Prostate gland (tissue), 2 donors: ENCODE measurements at regions not wholly inside any gene's neighbourhood (a gene's known extent, or its start where the extent isn't known, plus 50 kb on each side); places are given as distances from the start of the nearest gene placed in this dataset.

ENCODE experiments used
- DNase-seq: peaks from one replicate; pipeline ENCODE4 v3.0.0-alpha.2; 2019; ENCODE audit warnings: low spot score
- H3K27ac ChIP-seq, 2 donors: fragments of 200-600 bp; sonication (generic); 2 replicates each; pipeline ENCODE4 v1.5.1; 2017 to 2019
- H3K27me3 ChIP-seq: fragments of 200-600 bp; sonication (generic); replicated peaks from 2 replicates; pipeline ENCODE4 v1.5.1; 2019; ENCODE audit not compliant: insufficient read depth
- H3K36me3 ChIP-seq, 2 donors: fragments of 200-600 bp; sonication (generic); 1 replicate in 1 of 2; 2 replicates in 1 of 2; pipeline versions ENCODE4 v1.5.1 to v1.8.1; 2017 to 2019
- H3K4me1 ChIP-seq: fragments of 200-600 bp; sonication (generic); replicated peaks from 2 replicates; pipeline ENCODE4 v1.5.1; 2019
- H3K4me3 ChIP-seq, 2 donors: fragments of 200-600 bp; sonication (generic); 2 replicates each; pipeline ENCODE4 v1.5.1; 2017 to 2019
- H3K9me3 ChIP-seq: fragments of 200-600 bp; sonication (generic); 2 replicates; pipeline ENCODE4 v1.5.1; 2017
- POLR2A ChIP-seq: fragments of 450-650 bp; IDR thresholded peaks from one replicate; pipeline ENCODE4 v1.6.1; 2016; ENCODE audit warnings: antibody characterized with exemption, mild to moderate bottlenecking
- POLR2AphosphoS5 ChIP-seq: sonication (generic); formaldehyde crosslinking; IDR thresholded peaks from one replicate; pipeline ENCODE4 v1.6.1; 2017; ENCODE audit warnings: antibody characterized with exemption
- WGBS: methylation state at CpG from one replicate; pipeline ENCODE4 v1.1.5; 2018; 5-methylcytosine and 5-hydroxymethylcytosine counted together
- intact Hi-C: fragments of 100-400 bp; cut with DNase I; formaldehyde crosslinking; loops from one replicate; pipeline ENCODE4 v1.14.2; 2022
- TF ChIP-seq, protein P1 (sequence below), 4 experiments: fragments of 200-600 bp in 2 of 4; fragments of 450-650 bp in 2 of 4; sonication (generic) in 2 of 4; IDR thresholded peaks; 1 replicate in 3 of 4; 2 replicates in 1 of 4; pipeline ENCODE4 v1.5.1; 2016 to 2019; ENCODE audit warnings: antibody characterized with exemption in 4 of 4, mild to moderate bottlenecking in 2 of 4, moderate library complexity in 2 of 4

DNA sequence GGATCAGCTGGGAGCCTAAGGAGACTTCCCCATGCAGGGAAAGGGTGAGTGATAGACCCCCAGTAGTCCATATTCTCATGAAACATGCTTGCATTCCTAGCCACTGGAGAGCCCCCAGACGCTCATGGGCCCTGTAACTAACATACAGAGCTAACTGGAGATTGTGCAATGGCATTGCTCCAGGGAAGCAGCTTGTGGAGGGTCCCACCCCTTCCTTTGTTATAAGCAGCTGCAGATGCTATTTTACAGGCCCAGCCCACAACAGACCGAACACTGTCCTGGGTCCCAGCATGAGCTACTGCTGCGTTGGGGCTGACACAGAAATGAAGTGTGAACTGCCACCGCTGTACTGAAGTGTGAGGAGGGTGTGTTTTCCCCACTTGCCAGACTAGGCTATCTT, 1465.7 kb upstream of the DIAPH2 start:
- no peak for DNase-seq
- no peak for TF ChIP-seq POLR2AphosphoS5
- TF ChIP-seq POLR2A, result no peak
- TF ChIP-seq, protein P1, sequence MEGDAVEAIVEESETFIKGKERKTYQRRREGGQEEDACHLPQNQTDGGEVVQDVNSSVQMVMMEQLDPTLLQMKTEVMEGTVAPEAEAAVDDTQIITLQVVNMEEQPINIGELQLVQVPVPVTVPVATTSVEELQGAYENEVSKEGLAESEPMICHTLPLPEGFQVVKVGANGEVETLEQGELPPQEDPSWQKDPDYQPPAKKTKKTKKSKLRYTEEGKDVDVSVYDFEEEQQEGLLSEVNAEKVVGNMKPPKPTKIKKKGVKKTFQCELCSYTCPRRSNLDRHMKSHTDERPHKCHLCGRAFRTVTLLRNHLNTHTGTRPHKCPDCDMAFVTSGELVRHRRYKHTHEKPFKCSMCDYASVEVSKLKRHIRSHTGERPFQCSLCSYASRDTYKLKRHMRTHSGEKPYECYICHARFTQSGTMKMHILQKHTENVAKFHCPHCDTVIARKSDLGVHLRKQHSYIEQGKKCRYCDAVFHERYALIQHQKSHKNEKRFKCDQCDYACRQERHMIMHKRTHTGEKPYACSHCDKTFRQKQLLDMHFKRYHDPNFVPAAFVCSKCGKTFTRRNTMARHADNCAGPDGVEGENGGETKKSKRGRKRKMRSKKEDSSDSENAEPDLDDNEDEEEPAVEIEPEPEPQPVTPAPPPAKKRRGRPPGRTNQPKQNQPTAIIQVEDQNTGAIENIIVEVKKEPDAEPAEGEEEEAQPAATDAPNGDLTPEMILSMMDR (IDR thresholded peaks at IDR 0.05), result no peak
- intact Hi-C loops, result no loop called here

DNA sequence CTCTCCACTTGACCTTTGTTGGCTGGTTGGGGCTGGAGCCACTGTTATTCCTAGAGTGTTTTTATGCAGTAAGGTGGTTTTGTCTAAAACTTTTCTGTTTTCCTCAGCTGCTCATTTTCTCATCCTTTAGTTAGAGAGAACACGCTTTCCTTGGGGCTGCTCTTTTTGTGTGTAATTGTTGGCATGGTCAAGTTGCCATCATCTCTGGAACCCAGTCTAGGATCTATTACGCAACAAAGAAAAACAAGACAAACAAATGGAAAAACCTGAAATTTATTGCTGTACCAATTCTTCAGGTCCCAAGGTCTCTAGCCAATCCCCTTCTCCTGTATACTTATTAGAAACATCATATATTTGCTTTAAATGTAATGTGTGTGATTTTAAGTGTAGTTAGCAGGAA, 1436.3 kb upstream of the DIAPH2 start:
- intact Hi-C loops, result no loop called here
- no peaks in the 10 kb centered on the region for H3K36me3 ChIP-seq
- H3K4me3 ChIP-seq, result no peak overlapping the region
- no peak overlapping the region for H3K27ac ChIP-seq
- H3K9me3 ChIP-seq, result no peaks in the 10 kb centered on the region
- H3K4me1 ChIP-seq, result no peaks in the 10 kb centered on the region
- H3K27me3 ChIP-seq, result no peaks in the 10 kb centered on the region
- WGBS, result 94% methylated on average over 2 of the region's 2 CpGs
- TF ChIP-seq POLR2AphosphoS5 (no peak), POLR2A (no peak)
- TF ChIP-seq, protein P1 (IDR thresholded peaks at IDR 0.05), result no peak
- DNase-seq, result no peak

More for the DNA sequence above, 1465.7 kb upstream of the DIAPH2 start:
- Histone ChIP-seq H3K27me3 (no peaks in the 10 kb centered on the region), H3K36me3 (no peaks in the 10 kb centered on the region), H3K4me3 (no peak overlapping the region), H3K9me3 (no peaks in the 10 kb centered on the region), H3K27ac (no peak overlapping the region), H3K4me1 (no peaks in the 10 kb centered on the region)
- 32% methylated on average over 4 of the region's 4 CpGs for WGBS

DNA sequence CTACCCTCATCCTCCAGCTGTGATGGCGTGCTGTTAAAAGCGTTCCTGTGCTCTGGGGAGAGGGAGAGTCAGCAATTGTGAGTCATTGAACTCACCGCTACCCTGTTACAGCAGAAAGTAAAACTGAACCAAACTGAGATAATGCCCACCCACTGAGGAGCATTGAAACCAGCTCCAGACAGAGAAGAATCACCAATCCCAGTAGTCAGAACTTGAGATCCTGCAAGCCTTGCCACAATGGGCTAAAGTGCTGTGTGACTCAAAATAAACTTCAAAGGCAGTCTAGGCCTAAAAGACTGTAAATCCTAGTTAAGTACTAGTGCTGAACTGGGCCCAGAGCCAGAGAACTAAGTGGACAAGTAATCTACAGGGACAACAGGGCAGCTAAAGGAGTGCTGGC, 1394.2 kb upstream of the DIAPH2 start:
- Histone ChIP-seq H3K27ac (no peak overlapping the region), H3K4me1 (no peaks in the 10 kb centered on the region), H3K4me3 (no peak overlapping the region), H3K27me3 (no peaks in the 10 kb centered on the region), H3K36me3 (no peaks in the 10 kb centered on the region), H3K9me3 (no peaks in the 10 kb centered on the region)
- no peak for DNase-seq
- TF ChIP-seq POLR2AphosphoS5, result no peak
- TF ChIP-seq POLR2A, result no peak
- TF ChIP-seq, protein P1 (IDR thresholded peaks at IDR 0.05), result no peak
- intact Hi-C loops, result no loop called here
- WGBS, result 77% methylated on average over 3 of the region's 3 CpGs

DNA sequence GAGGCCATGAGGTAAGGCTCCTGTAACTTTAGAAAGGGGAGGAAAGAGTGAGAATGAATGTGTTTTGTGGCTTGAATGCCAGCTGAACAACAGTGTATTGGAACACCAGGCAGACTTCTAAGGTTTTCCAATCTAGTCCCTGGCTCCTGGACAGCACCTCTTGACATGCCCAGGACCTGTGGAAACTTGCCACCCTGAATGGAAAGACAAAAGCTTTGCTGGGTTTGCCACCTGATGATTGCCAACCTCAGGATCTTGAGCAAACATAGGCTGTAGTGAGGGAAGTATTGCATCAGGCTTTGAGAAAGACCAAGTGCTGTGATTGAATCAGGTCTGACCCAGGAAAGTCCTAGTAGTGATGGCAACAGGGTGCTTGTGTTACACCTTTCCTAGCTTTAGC, 1393.1 kb upstream of the DIAPH2 start:
- TF ChIP-seq POLR2A (no peak), POLR2AphosphoS5 (no peak)
- TF ChIP-seq, protein P1 (IDR thresholded peaks at IDR 0.05), result no peak
- Histone ChIP-seq H3K4me1 (no peaks in the 10 kb centered on the region), H3K27me3 (no peaks in the 10 kb centered on the region), H3K9me3 (no peaks in the 10 kb centered on the region), H3K36me3 (no peaks in the 10 kb centered on the region), H3K4me3 (no peak overlapping the region), H3K27ac (no peak overlapping the region)
- intact Hi-C loops, result no loop called here
- no peak for DNase-seq

DNA sequence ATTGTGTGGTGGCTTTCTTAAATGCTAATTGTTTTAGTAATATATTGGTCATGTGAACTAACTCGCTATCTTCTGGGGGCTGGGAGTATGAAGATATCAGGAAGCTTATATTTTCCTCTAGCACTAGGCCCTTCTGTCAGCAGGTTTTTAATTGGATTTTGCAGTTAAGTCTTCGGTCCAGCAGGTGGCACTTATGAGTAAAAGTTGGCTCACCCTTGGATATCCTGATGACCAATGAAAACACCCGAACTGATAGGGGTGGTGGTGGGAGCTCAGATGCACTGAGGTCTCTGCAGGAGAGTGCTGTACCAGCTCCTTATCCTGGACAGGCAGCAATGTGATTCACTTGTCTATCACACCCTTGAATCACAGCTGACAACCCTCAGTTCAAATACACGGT, 1365.8 kb upstream of the DIAPH2 start:
- DNase-seq, result no peak
- no peak overlapping the region for H3K27ac ChIP-seq
- H3K36me3 ChIP-seq, result no peaks in the 10 kb centered on the region
- intact Hi-C loops, result no loop called here
- H3K9me3 ChIP-seq, result no peaks in the 10 kb centered on the region
- TF ChIP-seq POLR2A (no peak), POLR2AphosphoS5 (no peak)
- TF ChIP-seq, protein P1 (IDR thresholded peaks at IDR 0.05), result no peak
- H3K27me3 ChIP-seq, result no peaks in the 10 kb centered on the region
- 64% methylated on average over 3 of the region's 4 CpGs for WGBS
- H3K4me3 ChIP-seq, result no peak overlapping the region
- no peaks in the 10 kb centered on the region for H3K4me1 ChIP-seq
